ENCODE measurements at regions not wholly inside any gene's neighbourhood (a gene's known extent, or its start where the extent isn't known, plus 50 kb on each side); places are given as distances from the start of the nearest gene placed in this dataset.

DNA sequence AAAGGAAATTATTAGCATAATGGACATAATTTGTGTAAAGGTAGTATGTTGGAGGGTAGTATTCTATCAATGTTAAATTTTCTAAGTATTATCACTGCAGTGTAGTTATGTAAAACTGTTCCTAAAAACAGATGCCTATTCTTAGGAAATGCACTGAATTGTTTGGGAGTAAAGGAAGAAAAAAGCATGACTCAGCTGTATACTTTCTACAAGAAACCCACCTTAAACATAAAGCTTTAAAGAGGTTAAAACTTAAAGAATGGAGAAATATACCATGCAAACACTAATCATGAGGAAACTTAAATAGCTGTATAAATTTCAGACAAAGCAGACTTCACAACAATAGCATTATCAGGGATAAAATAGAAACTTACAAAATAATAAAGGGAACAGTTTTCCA is 292.9 kb downstream of the ANTXR2 start:
- TF ChIP-seq, protein P1, sequence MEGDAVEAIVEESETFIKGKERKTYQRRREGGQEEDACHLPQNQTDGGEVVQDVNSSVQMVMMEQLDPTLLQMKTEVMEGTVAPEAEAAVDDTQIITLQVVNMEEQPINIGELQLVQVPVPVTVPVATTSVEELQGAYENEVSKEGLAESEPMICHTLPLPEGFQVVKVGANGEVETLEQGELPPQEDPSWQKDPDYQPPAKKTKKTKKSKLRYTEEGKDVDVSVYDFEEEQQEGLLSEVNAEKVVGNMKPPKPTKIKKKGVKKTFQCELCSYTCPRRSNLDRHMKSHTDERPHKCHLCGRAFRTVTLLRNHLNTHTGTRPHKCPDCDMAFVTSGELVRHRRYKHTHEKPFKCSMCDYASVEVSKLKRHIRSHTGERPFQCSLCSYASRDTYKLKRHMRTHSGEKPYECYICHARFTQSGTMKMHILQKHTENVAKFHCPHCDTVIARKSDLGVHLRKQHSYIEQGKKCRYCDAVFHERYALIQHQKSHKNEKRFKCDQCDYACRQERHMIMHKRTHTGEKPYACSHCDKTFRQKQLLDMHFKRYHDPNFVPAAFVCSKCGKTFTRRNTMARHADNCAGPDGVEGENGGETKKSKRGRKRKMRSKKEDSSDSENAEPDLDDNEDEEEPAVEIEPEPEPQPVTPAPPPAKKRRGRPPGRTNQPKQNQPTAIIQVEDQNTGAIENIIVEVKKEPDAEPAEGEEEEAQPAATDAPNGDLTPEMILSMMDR (IDR thresholded peaks at IDR 0.05), result no peak
- TF ChIP-seq EP300 (IDR thresholded peaks at IDR 0.05) (no peak), POLR2AphosphoS5 (IDR thresholded peaks at IDR 0.05) (no peak)

All from esophagus muscularis mucosa (tissue), 4 donors.